ENCODE measurements at regions not wholly inside any gene's neighbourhood (a gene's known extent, or its start where the extent isn't known, plus 50 kb on each side); places are given as distances from the start of the nearest gene placed in this dataset.
A peak's percentile ranks its signal among the peaks of the same experiment; 100 is the strongest.
"Not testable (repeated sequence)": the region's sequence is repeated elsewhere in the genome, so short reads cannot be mapped to it uniquely, and the experiment has no call there.

DNA sequence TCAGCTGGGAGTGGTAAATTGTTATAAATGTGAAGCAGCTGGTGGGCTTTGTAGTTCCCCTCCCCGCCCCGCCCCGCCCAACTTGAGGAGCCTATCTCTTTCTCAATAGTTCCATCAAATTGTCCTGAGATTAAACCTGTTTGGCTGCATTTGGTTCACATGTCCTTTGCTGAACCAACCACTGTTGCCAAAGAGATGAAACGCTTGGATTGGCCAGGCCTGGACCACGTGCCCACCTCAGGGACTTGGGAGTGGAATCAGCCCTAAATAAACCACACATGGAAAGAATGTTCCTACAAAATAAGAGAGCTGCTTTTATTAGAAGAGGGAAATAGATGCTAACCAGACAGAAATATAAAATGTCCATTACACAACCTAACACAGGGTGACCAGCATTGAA lies 424.9 kb upstream of the KAZN start:
- Mint-ChIP-seq H3K36me3 (no peaks in the 10 kb centered on the region), H3K27me3 (peaks cover 8 to 9% of the 10 kb centered on the region in 2 donors), H3K27ac (no peak overlapping the region), H3K4me3 (no peak overlapping the region), H3K4me1 (no peaks in the 10 kb centered on the region), H3K9me3 (peaks cover 0 to 10% (median 9%) of the 10 kb centered on the region in 3 donors)
- Histone ChIP-seq H3K9me3 (no peaks in the 10 kb centered on the region), H3K4me3 (ENCODE audit: control insufficient read depth in 1 of 2, extremely low read depth in 1 of 2, low read length in 1 of 2) (no peak overlapping the region), H3K27ac (ENCODE audit: low read length) (no peak overlapping the region), H3K4me1 (ENCODE audit: control insufficient read depth in 1 of 2, extremely low read depth in 1 of 2, insufficient read depth in 2 of 2, low read length in 2 of 2) (no peaks in the 10 kb centered on the region), H3K36me3 (ENCODE audit: control insufficient read depth in 2 of 2, extremely low read depth in 1 of 2, insufficient read depth in 1 of 2, low read length in 1 of 2) (no peaks in the 10 kb centered on the region), H3K27me3 (replicated peaks in 1 of 2; ENCODE audit: control insufficient read depth in 2 of 2, extremely low read depth in 1 of 2, insufficient read depth in 2 of 2, low read length in 1 of 2) (no peaks in the 10 kb centered on the region)
- WGBS (ENCODE audit: insufficient coverage): no CpG with 5 or more reads among the region's 5 CpGs
- ChIA-PET CTCF (no interaction called here), POLR2A (no interaction called here)
- DNase-seq (no peak), ATAC-seq (replicated peaks in 1 of 4) (no peak)

DNA sequence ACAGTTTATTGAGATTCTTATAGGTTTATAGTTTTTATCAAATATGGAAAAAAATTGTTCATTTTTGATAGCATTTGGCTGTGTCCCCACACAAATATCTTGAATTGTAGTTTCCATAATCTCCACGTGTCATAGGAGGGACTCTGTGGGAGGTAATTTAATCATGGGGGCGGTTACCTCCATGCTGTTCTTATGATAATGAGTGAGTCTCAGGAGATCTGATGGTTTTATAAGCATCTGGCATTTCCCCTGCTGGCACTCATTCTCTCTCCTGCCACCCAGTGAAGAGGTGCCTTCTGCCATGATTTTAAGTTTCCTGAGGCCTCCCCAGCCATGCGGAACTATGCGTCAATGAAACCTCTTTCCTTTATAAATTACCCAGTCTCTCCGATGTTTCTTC lies 420.6 kb upstream of the KAZN start:
- H3K4me3 Mint-ChIP-seq; H3K27ac ChIP-seq (ENCODE audit: low read length); H3K4me1 ChIP-seq (ENCODE audit: control insufficient read depth in 1 of 2, extremely low read depth in 1 of 2, insufficient read depth in 2 of 2, low read length in 2 of 2); H3K36me3 Mint-ChIP-seq; H3K9me3 Mint-ChIP-seq; H3K4me3 ChIP-seq (ENCODE audit: control insufficient read depth in 1 of 2, extremely low read depth in 1 of 2, low read length in 1 of 2); DNase-seq; H3K27me3 ChIP-seq (replicated peaks in 1 of 2; ENCODE audit: control insufficient read depth in 2 of 2, extremely low read depth in 1 of 2, insufficient read depth in 2 of 2, low read length in 1 of 2); H3K36me3 ChIP-seq (ENCODE audit: control insufficient read depth in 2 of 2, extremely low read depth in 1 of 2, insufficient read depth in 1 of 2, low read length in 1 of 2); H3K4me1 Mint-ChIP-seq; H3K9me3 ChIP-seq; CTCF ChIA-PET; H3K27ac Mint-ChIP-seq; POLR2A ChIA-PET; ATAC-seq (replicated peaks in 1 of 4): not testable (repeated sequence)
- WGBS (ENCODE audit: insufficient coverage): 82% methylated on average over 2 of the region's 5 CpGs
- peaks cover 34 to 39% of the 10 kb centered on the region in 2 donors for H3K27me3 Mint-ChIP-seq

DNA sequence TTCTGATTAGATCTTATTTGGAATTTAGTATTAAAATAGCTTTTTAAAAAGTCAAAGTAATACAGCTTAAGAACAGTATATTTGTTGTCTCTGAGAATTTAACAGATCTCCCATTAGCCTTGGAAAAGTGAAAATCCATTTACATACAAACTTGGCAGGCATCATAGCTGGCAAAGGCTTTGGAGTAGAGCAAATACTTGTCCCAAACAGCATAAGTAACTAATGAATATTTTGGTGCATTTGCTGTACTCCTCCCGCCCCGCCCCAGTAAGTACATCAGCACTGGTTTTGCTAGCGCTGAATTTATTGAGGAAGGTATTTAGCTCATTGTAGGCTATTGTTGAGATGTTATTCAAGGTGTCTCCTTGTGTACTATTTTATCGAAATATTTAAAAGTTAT lies 417.7 kb upstream of the KAZN start:
- H3K4me3 Mint-ChIP-seq: no peak overlapping the region

DNA sequence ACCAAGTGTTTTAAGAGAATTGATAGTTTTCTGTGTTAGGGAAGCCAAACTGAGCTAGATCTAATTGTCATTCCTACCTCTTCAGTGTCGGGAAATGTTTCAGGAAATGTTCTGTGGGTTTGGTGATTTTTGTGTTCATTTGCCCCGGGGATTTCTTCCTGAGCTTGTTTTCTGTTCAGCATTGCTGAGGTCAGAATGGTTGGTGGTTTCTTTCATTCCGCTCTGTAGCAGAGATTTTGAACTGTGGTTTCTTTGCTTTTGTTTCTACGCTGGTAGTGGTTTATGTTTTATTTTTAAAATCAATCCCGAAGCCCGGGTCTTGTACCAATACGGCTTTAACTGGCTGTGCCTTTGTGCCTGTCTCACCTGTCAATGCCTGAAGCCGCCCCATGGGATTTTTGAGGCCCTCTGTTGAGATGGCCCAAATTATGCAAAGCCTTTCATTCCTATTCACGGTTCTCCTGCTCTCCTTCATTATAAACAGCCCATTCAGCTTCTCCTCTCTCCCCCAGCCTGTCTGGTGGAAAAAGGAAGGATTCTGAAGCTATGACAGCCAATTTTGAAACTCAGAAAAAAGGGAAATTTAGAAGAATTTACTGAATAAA lies 417.2 kb upstream of the KAZN start:
- Mint-ChIP-seq H3K9me3 (no peaks in the 10 kb centered on the region), H3K27ac (no peak overlapping the region), H3K36me3 (no peaks in the 10 kb centered on the region), H3K4me3 (no peak overlapping the region), H3K4me1 (no peaks in the 10 kb centered on the region), H3K27me3 (peaks cover 33 to 45% of the 10 kb centered on the region in 2 donors)
- peak in 1 of 4 experiments; percentile 34 for ATAC-seq (replicated peaks in 1 of 4)
- CTCF ChIA-PET: no interaction called here
- no peak for DNase-seq
- H3K27ac ChIP-seq (ENCODE audit: low read length): no peak overlapping the region
- POLR2A ChIA-PET: no interaction called here
- no peaks in the 10 kb centered on the region for H3K27me3 ChIP-seq (replicated peaks in 1 of 2; ENCODE audit: control insufficient read depth in 2 of 2, extremely low read depth in 1 of 2, insufficient read depth in 2 of 2, low read length in 1 of 2)
- WGBS (ENCODE audit: insufficient coverage): 22% methylated on average over 4 of the region's 9 CpGs
- H3K4me1 ChIP-seq (ENCODE audit: control insufficient read depth in 1 of 2, extremely low read depth in 1 of 2, insufficient read depth in 2 of 2, low read length in 2 of 2): no peaks in the 10 kb centered on the region
- no peak overlapping the region for H3K4me3 ChIP-seq (ENCODE audit: control insufficient read depth in 1 of 2, extremely low read depth in 1 of 2, low read length in 1 of 2)
- no peaks in the 10 kb centered on the region for H3K36me3 ChIP-seq (ENCODE audit: control insufficient read depth in 2 of 2, extremely low read depth in 1 of 2, insufficient read depth in 1 of 2, low read length in 1 of 2)
- H3K9me3 ChIP-seq: no peaks in the 10 kb centered on the region

More for the DNA sequence above, 417.7 kb upstream of the KAZN start:
- H3K27ac ChIP-seq (ENCODE audit: low read length): no peak overlapping the region
- Mint-ChIP-seq H3K27me3 (peaks cover 34 to 44% of the 10 kb centered on the region in 2 donors), H3K4me1 (no peaks in the 10 kb centered on the region), H3K9me3 (no peaks in the 10 kb centered on the region), H3K36me3 (no peaks in the 10 kb centered on the region), H3K27ac (no peak overlapping the region)
- H3K4me3 ChIP-seq (ENCODE audit: control insufficient read depth in 1 of 2, extremely low read depth in 1 of 2, low read length in 1 of 2): no peak overlapping the region
- H3K9me3 ChIP-seq: no peaks in the 10 kb centered on the region
- 75% methylated on average over 2 of the region's 4 CpGs for WGBS (ENCODE audit: insufficient coverage)
- CTCF ChIA-PET: no interaction called here
- H3K36me3 ChIP-seq (ENCODE audit: control insufficient read depth in 2 of 2, extremely low read depth in 1 of 2, insufficient read depth in 1 of 2, low read length in 1 of 2): no peaks in the 10 kb centered on the region
- no peaks in the 10 kb centered on the region for H3K4me1 ChIP-seq (ENCODE audit: control insufficient read depth in 1 of 2, extremely low read depth in 1 of 2, insufficient read depth in 2 of 2, low read length in 2 of 2)
- no peak for ATAC-seq (replicated peaks in 1 of 4)
- POLR2A ChIA-PET: no interaction called here
- no peaks in the 10 kb centered on the region for H3K27me3 ChIP-seq (replicated peaks in 1 of 2; ENCODE audit: control insufficient read depth in 2 of 2, extremely low read depth in 1 of 2, insufficient read depth in 2 of 2, low read length in 1 of 2)
- no peak for DNase-seq

DNA sequence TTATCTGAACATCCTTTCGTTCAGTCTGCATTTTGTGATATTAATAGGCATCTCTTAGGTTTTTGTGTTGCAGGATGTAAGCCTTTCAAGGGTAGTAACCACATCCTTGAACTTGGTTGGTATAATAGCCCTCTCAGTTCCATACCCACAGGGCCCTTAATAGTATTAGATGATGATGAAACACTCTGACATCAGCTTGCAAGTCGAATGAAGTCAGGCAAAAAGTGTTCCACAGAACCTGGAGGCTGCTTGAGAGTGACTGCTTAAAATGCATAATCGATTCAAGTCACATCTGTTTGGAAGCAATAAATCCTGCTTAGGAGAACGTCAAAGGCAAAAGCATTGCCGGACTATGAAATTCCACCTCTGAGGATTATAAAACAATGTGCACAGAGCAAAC lies 415.6 kb upstream of the KAZN start:
- DNase-seq (no peak), ATAC-seq (replicated peaks in 1 of 4) (no peak)
- Histone ChIP-seq H3K36me3 (ENCODE audit: control insufficient read depth in 2 of 2, extremely low read depth in 1 of 2, insufficient read depth in 1 of 2, low read length in 1 of 2) (no peaks in the 10 kb centered on the region), H3K4me1 (ENCODE audit: control insufficient read depth in 1 of 2, extremely low read depth in 1 of 2, insufficient read depth in 2 of 2, low read length in 2 of 2) (no peaks in the 10 kb centered on the region), H3K27me3 (replicated peaks in 1 of 2; ENCODE audit: control insufficient read depth in 2 of 2, extremely low read depth in 1 of 2, insufficient read depth in 2 of 2, low read length in 1 of 2) (no peaks in the 10 kb centered on the region), H3K27ac (ENCODE audit: low read length) (no peak overlapping the region), H3K9me3 (no peaks in the 10 kb centered on the region), H3K4me3 (ENCODE audit: control insufficient read depth in 1 of 2, extremely low read depth in 1 of 2, low read length in 1 of 2) (no peak overlapping the region)
- no peaks in the 10 kb centered on the region for H3K36me3 Mint-ChIP-seq
- H3K27ac Mint-ChIP-seq: no peak overlapping the region
- peaks cover 35 to 47% of the 10 kb centered on the region in 2 donors for H3K27me3 Mint-ChIP-seq
- ChIA-PET POLR2A (no interaction called here), CTCF (no interaction called here)
- no peaks in the 10 kb centered on the region for H3K9me3 Mint-ChIP-seq
- H3K4me3 Mint-ChIP-seq: no peak overlapping the region
- 78% methylated on average over 2 of the region's 5 CpGs for WGBS (ENCODE audit: insufficient coverage)
- no peaks in the 10 kb centered on the region for H3K4me1 Mint-ChIP-seq

DNA sequence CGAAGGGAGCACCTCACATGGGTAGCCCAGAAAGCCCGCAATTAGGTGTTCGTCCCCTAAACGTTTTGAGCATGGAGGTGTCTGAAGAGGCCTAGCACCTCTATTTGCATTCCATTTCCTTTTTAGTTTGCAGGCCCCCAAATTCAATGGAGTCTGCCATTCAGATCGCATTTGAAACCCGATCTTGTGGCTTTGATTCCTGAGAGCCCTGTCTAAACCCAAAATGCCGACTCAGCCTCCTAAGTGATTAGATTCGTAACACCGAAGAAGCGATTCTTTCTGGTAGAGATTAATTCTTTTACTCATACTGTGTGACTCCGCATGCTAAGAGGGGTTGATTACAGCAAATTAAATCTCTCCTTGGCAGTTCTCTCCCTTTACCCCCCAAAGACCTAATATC lies 415.2 kb upstream of the KAZN start:
- no peak for DNase-seq
- Mint-ChIP-seq H3K9me3 (no peaks in the 10 kb centered on the region), H3K4me1 (no peaks in the 10 kb centered on the region), H3K27ac (no peak overlapping the region), H3K4me3 (no peak overlapping the region), H3K27me3 (peaks cover 37 to 49% of the 10 kb centered on the region in 2 donors), H3K36me3 (no peaks in the 10 kb centered on the region)
- Histone ChIP-seq H3K27me3 (replicated peaks in 1 of 2; ENCODE audit: control insufficient read depth in 2 of 2, extremely low read depth in 1 of 2, insufficient read depth in 2 of 2, low read length in 1 of 2) (no peaks in the 10 kb centered on the region), H3K4me1 (ENCODE audit: control insufficient read depth in 1 of 2, extremely low read depth in 1 of 2, insufficient read depth in 2 of 2, low read length in 2 of 2) (no peaks in the 10 kb centered on the region), H3K27ac (ENCODE audit: low read length) (no peak overlapping the region), H3K9me3 (no peaks in the 10 kb centered on the region), H3K4me3 (ENCODE audit: control insufficient read depth in 1 of 2, extremely low read depth in 1 of 2, low read length in 1 of 2) (no peak overlapping the region), H3K36me3 (ENCODE audit: control insufficient read depth in 2 of 2, extremely low read depth in 1 of 2, insufficient read depth in 1 of 2, low read length in 1 of 2) (no peaks in the 10 kb centered on the region)
- ChIA-PET POLR2A (no interaction called here), CTCF (no interaction called here)
- 84% methylated on average over 6 of the region's 11 CpGs for WGBS (ENCODE audit: insufficient coverage)
- no peak for ATAC-seq (replicated peaks in 1 of 4)

DNA sequence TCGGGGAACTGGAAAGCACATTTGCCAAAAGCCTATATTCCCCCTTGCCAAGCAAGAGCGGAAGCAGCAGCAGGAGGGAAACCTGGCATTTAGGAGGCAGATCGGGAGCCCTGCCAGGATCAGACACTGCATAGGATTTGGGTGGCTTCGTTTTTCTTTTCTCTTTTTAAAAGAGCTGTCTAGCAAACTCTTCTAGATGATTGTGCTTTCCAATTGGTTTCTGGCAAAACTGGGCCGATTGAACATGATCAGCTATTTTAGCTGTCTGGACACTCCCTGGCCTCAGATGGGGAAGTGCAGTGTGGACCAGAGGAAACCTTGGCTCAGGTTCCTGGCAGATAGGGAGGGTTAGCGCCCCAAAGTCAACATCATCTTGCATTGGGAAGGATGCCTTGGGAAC lies 414.0 kb upstream of the KAZN start:
- no peak for ATAC-seq (replicated peaks in 1 of 4)
- Histone ChIP-seq H3K4me3 (ENCODE audit: control insufficient read depth in 1 of 2, extremely low read depth in 1 of 2, low read length in 1 of 2) (no peak overlapping the region), H3K4me1 (ENCODE audit: control insufficient read depth in 1 of 2, extremely low read depth in 1 of 2, insufficient read depth in 2 of 2, low read length in 2 of 2) (no peaks in the 10 kb centered on the region), H3K9me3 (no peaks in the 10 kb centered on the region), H3K27me3 (replicated peaks in 1 of 2; ENCODE audit: control insufficient read depth in 2 of 2, extremely low read depth in 1 of 2, insufficient read depth in 2 of 2, low read length in 1 of 2) (no peaks in the 10 kb centered on the region), H3K36me3 (ENCODE audit: control insufficient read depth in 2 of 2, extremely low read depth in 1 of 2, insufficient read depth in 1 of 2, low read length in 1 of 2) (no peaks in the 10 kb centered on the region), H3K27ac (ENCODE audit: low read length) (no peak overlapping the region)
- ChIA-PET POLR2A (no interaction called here), CTCF (no interaction called here)
- DNase-seq: no peak
- Mint-ChIP-seq H3K4me3 (no peak overlapping the region), H3K9me3 (no peaks in the 10 kb centered on the region), H3K27ac (no peak overlapping the region), H3K4me1 (no peaks in the 10 kb centered on the region), H3K36me3 (no peaks in the 10 kb centered on the region), H3K27me3 (peaks cover 31 to 43% of the 10 kb centered on the region in 2 donors)
- WGBS (ENCODE audit: insufficient coverage): 83% methylated on average over 4 of the region's 6 CpGs

Data from T-cell (primary cell).